ENCODE measurements at regions not wholly inside any gene's neighbourhood (a gene's known extent, or its start where the extent isn't known, plus 50 kb on each side); places are given as distances from the start of the nearest gene placed in this dataset.
"Not testable (repeated sequence)": the region's sequence is repeated elsewhere in the genome, so short reads cannot be mapped to it uniquely, and the experiment has no call there.

GRCh38 chr16:16627865-16628264, 248.9 kb downstream of the NPIPA7 start:
- TF ChIP-seq CTCF, POLR2A (IDR thresholded peaks at IDR 0.05): not testable (repeated sequence)

All from uterus (tissue), 2 donors.